GM18909 (cell line): ENCODE measurements at regions not wholly inside any gene's neighbourhood (a gene's known extent, or its start where the extent isn't known, plus 50 kb on each side); places are given as distances from the start of the nearest gene placed in this dataset.

Source experiments
- ATAC-seq: cut with Tn5 transposase; IDR thresholded peaks from one replicate; pipeline ENCODE4 v1.9.1; 2021; ENCODE audit warnings: mild to moderate bottlenecking; ENCODE audit not compliant: unreplicated experiment, poor library complexity

DNA sequence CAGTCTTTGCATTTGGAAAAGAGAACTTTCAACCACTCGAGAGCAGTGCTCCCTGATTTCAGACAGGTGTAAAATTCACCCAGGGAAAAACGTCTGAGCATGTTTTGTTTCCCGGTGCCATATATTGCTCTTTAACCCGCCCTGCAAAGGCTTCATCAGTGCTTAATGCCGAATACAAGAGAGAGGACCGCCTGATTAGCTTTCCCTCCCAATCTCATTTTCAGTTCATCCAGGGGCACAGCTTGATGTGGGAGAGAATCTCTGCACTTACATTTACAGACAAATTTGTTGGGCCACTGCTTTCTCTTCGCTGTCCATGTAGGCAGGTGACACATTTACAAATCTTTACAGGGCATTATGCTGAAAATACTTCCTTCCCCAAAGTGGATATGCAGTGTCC lies 499.1 kb downstream of the LIG4 start:
- no peak for ATAC-seq

DNA sequence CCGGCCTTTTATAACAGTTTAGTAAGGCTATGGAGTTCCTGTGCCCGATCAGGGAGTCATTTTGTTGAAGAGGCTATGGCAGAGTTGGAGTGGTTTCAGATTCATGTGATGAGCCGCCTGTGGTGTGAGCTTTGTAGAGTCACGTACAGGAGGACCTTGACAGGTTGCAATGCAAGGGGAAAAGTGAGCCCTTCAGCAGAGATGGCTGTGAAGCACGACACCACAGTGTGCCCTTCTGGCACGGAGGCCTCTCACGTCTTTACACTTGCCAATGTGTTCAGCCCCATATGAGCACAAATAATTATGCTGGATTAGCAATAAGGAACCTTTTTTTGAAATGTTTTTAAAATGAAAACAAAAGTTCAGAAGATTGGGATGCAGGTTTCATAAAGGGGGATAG lies 499.8 kb downstream of the LIG4 start:
- no peak for ATAC-seq

DNA sequence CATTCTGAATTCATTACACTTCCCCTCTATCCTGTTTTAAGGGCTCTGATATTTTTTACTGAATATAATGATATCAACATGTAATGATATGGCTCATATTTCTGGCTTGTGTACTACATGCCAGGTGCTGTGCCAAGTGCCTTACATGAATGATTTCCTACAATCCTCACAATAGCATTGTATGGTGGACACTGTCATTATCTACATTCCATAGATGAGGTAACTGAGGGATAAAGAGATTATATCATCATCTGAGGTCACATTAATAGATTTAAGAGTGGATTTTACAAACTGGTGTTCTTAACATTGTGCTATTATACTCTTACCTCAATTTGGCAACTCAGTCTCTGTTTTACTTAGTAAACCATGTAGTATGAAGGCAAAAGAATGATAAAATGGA lies 502.0 kb downstream of the LIG4 start:
- ATAC-seq, result no peak

DNA sequence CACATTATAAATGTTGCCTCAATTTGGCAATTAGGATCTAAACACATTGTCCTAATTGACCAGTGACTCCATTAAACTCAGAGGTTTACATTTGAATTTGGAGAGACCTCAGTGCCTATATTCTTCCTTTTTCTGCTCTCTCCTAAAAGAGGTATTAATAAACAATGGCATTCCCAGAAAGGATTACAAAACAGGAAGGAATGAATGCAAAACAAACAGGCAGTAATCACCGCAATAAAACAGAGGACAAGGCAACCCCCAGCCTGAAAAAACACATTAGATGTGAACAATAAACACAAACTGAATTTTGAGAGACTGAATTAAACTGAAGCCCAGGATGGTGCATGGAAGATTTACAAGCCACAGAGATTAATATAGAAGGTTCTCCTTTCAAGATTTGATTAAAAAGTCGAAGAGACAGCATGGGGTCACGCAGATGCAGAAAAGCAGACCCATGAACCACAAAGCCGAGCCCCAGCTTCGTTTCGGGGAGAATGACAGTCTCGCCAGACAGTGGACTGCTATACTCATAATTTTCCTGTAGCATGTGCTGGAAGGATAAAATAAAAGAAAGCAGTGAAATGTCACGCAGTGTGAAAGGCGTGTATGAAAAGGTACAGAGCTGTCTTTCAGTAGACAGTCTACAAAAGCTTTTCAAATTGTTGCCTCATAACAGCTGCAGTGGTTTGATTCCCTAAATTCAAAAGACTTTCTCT lies 503.0 kb downstream of the LIG4 start:
- ATAC-seq, result no peak

DNA sequence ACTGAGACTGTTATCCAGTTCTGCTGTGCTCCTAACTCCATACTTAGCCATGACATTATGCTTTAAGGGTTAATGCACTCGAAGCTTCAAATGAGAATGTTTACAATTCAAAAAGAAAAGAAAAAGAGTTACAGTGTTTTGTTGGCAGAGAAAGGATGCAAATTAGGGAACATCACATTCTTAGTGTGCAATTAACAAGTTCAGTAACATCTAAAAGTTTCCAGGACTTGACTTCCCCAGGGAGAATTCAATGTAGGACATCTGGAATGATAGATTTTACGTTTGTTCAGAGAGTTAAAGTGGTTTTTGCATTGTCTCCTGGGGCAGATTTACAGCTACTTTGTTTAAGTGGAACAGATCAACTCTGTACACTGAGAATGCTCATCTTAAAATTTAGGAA lies 525.2 kb downstream of the LIG4 start:
- no peak for ATAC-seq

DNA sequence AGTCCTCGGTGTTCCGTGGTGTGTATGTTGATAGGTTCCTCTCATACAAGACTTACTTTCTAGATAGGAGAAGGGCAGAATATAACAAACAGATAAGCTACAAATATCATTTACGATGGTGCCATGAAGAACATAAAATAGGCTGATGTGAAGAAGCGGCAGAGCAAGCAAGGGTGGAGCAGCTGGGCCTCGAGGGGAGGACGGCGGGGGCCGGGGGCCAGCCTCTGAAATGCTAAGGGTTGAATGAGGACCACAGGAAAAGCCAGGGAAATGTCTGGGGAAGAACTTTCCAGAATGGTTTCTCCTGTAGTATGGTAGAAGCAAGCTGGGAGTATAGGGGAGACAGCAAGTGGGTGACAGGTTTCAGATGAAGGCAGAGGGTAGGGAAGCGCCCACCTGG lies 529.5 kb downstream of the LIG4 start:
- ATAC-seq, result no peak

DNA sequence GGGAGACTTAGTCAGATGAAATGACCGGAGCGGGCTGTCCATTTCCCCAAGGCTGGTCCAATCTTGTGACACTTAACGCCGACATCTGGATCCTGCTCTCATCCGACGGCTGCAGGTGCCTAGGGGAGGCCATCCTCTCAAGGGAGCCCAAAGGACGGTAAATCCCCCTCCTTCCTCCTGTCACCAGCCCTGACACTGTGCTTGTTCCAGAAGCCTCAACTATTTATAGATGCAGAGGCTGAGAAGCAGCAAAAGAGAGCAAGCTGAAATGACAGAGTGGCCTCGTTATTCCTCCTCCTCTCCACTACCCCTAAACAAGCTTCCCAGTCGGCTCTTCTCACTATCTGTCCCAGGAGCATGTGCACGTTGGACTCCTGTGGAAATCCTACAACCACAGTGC lies 533.7 kb downstream of the LIG4 start:
- no peak for ATAC-seq

DNA sequence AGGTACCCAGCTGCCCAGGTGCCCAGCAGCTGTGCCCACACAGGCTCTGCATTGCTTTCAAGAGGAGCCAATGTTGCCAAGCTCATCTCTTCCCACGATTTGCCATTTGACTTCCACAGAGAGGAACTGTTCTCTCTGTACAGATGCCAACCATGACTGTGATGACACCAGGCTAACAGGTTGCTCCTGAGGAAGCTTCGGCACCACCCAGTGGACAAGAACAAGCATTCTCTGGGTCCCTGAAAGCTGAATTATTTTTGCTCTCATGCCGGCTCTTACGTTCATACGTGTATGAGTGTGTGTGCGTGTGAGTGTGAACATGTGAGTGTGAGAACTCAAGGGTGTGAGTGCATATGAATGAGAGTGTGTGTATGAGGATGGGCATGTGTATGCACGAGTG lies 535.2 kb downstream of the LIG4 start:
- no peak for ATAC-seq

DNA sequence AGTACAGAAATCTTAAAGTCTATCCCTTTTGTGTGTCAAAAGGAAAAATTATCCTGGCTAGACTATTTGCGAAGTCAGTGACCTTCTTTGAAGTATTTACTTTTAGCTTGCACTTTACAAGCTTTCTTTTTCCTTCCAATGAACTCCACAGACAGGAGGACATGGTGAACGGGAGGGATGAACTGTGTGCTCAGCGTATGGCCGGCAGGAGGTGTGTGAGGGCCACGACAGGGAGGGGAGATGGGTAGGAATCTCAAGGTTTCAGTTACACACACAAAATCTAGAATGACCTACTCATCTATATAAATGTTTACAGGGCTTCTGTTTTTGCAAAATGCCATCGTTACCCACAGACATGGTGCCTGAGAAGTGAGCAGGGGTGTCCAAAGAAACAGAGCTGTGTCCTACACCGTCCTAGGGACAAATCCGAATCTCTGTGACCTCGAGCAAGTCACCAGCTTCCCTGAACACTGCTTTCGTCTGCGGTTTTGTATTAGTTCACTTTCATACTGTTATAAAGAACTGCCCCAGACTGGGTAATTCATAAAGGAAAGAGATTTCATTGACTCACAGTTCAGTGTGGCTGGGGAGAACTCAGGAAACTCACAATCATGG lies 537.2 kb downstream of the LIG4 start:
- ATAC-seq, result no peak

DNA sequence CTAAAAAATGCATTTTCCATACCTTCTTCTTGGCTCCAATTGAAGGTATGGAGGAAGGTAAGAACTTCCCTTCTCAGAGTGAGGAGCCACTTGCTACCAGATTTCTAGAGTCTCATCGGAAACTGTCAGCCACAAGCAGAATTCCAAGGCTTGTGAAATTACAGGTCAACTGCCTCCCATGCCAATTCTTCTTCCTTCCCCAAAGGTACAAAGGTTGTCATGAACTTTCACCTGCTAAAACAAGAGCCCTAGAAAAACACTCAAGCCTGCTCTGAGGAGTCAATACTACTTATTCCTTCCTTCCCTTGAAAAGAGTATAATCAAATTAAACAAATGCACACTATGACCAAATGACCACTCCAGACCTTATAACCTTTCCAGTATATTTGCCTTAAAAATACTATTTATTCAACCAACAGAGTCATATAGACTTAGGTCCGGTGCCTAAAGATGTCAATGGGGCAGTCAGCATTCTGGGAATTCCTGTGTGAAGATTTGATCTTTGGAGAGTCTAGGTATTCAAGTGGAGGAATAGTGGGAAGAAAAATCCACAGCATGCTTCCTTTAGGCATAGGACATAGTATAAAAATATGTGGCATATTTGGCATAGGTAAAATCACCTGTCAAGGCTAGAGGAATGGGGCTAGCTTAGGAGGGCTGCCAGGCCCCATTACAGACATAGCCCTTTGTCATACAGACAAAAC lies 539.3 kb downstream of the LIG4 start:
- no peak for ATAC-seq

DNA sequence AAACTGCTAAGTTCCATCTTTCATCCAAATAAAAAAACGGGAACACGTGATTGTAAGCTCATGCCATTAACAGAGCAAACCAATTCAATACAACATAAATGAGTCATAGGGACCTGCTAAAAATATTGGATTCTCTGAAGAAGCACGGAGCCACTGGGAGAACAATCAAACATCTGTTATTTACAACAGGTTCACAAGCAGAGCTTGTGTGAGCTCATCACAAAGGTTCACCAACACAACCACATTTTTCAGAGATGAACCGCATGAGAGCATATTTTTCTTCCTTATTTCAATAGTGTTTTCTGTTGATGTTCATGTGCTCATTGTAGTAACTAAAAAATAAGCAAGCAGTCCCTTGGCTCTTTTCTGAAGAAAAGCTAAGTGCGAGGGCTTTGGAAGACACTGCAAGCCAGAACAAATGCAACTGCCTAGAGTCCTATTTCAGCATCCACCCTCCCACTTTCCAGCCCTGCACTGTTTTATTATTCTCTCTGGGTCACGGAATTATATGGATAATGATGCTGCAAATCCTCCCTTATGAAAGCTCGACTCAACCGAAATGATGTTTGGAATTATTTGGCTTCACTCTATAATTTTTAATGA lies 545.8 kb downstream of the LIG4 start:
- ATAC-seq, result no peak

DNA sequence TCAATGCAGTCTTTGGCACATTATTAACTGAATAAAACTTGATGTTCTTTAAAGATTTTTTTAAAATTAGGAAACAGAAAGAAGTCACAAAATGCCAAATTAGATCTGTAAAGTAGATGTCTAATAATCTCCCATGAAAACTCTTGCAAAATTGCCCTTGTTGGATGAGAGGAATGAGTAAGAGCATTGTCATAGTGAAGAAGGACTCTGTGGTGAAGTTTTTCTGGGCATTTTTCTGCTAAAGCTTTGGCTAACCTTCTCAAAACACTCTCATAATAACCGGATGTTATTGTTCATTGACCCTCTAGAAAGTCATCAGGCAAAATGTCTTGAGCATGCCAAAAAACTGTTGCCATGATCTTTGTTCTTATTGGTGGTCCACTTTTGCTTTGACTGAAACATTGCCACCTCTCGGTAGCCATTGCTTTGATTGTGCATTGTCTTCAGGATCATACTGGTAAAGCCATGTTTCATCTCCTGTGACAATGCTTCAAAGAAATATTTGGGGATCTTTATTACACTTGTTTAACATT lies 549.3 kb downstream of the LIG4 start:
- no peak for ATAC-seq

DNA sequence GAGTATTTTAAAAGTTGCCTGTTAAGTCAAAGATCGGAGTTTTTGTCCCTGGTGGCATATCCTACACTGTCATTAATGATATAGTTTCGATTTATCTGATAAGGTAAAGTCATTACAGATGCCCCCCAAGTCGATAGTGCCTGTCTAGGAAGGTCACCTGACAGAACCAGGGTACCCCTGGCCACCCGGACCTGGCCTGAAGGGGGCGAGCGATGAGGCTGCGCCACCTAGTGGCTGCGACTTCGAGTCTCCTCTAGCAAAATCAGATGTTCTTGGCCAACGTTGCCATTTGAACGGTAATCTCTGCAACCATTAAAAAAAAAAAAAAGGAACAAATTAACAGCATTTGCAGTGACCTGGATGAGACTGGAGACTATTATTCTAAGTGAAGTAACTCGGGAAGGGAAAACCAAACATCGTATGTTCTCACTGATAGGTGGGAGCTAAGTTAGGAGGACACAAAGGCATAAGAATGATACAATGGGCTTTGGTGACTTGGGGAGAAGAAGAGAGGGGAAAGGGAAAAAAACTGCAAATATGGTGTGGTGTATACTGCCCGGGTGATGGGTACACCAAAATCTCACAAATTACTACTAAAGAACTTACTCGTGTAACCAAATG lies 565.1 kb downstream of the LIG4 start:
- ATAC-seq, result peak; percentile 91

DNA sequence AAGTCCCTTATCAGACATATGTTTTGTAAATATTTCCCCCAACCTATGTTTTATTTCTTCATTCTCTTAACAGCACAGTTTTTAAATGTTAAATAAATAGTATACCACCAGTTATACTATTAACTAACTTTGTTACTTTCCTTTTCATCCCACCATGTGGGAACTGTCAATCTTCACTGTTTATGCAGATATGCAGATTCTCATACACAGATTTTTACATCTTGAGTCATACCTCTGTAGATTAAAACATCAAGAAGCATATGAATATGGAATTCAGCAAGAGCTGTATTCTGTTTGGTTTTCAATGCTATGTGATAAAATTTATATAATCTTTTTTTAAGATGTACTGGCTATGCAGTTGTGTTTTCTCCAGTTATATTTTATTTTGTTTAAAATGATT lies 566.3 kb downstream of the LIG4 start:
- no peak for ATAC-seq

DNA sequence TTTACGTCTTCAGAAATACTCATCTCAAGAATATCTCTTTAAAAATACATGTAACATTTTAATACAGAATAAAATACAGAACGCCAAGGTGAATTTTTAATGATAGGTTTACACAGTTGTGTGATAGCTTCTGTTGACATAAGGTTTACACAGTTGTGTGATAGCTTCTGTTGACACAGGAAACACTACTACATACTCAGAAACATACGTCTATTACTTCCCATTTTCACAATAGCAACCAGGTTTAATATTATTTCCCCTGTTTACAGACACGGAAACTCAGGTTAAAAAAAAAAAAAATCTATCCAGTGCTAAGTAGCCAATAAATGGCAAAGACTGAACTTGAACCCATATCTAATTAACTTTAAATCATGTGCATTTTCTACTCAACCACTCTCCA lies 571.2 kb downstream of the LIG4 start:
- no peak for ATAC-seq

DNA sequence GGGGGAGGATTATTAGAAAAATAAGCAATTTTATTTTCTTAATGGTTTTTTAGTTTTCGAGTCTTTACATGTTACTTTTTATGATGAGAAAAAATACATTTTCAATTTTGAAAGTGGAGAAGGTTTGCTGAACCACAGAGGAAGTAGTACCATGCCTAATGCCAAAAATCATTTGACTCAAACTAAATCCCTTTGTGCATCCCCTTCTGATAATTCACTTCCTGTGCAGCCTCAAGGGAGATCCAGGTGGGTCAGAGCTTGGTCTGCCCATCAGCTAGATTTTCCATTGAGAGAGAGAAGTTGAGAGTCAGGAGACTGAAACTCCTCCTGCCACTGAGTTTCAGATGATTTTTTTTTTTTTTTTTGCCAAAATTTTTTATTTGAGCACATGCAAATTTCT lies 571.7 kb downstream of the LIG4 start:
- ATAC-seq, result no peak

DNA sequence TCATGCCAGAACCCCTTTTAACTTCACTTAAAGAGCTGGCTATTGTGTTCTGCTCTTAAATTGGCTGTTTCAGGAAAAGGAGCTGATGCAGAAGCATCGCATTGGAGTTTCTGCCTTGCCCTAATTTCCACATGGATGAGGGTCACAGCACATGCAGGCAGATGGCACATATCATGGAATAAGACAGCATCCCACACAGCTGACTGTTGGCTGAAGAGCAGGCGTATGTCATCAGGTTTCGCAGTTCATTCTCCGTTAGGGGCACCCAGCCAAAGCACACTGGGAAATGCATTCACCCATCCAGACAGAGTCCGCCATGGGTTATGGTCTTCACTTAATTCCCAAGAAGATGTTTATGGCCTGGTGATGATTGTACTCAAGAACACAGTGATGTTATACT lies 572.5 kb downstream of the LIG4 start:
- ATAC-seq, result no peak

DNA sequence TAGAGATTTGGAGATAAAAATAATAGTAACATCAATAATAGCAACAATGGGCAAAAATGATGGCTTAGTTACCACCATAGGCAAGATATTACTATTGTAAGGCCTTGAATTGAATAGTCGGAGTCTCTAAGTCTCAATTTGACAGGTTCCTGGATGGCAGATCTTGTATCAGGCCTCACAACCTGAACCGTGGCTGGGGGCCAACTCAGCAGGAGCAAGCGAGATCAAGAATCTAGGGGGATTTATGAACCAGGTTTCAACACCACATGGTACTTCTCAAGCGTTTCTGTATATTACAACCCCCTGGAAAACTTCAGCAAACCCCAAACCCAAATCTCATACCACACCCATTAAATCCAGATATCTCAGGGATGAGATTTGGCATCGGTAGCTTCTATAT lies 573.8 kb downstream of the LIG4 start:
- ATAC-seq, result no peak

DNA sequence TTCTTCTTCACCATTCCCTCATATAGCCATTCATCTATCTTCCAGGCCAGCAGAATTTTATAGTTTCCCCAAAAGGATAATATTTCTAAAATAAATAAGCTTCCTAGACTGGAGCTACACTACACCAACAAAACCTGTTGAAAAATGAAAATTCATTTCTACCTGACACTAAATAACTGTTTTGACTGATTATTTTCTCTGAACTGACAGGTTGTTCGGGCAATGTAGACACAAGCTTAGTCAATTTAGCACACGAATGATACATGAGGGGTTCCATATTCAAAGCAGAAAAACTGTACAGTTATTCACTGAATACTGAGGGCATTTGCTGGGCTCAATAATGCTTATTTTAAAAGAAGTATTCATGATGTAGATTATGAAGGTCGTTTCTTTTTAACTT lies 589.7 kb downstream of the LIG4 start:
- ATAC-seq, result no peak

DNA sequence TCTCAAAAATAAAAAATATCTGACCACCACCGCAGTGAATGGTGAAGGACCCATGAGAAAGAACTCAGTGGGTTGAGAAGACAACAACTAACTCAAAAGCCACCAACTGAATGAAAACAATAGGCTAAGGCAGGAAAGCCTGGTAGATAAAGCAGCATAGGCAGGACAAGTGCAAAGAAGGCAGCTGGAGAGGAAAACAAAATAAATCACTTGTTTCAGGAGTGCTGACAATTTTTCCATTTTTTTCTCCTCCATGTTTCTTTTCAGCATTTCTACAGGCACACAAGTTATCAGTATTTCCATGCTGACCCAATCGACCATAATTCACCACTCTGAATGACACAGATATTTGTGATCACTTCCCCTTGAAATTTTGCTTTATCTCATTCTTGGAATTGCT lies 597.8 kb downstream of the LIG4 start:
- ATAC-seq, result no peak

DNA sequence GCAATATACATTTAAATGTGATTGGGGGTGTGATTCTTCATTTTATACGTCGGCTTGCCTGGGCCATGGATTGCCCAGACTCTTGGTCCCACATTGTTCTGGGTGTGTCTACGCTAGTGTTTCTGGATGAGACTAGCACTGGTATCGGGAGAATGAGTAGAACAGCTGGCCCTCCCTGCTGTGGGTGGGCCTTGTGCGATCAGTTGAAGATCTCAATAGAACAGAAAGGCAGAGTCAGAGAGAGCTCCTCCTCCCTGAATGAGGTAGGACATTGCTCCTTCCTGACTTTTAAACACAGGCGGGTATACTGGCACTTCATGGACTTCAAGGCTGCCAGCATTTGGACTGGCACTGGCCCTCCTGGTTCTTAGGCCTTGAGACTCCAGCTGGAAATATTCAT lies 603.0 kb downstream of the LIG4 start:
- no peak for ATAC-seq
